SK-N-SH (cell line): ENCODE measurements at regions not wholly inside any gene's neighbourhood (a gene's known extent, or its start where the extent isn't known, plus 50 kb on each side); places are given as distances from the start of the nearest gene placed in this dataset.
"Not testable (repeated sequence)": the region's sequence is repeated elsewhere in the genome, so short reads cannot be mapped to it uniquely, and the experiment has no call there.

Experiments used
- CTCF ChIA-PET: fragments of 300-600, 350-600 bp; formaldehyde crosslinking; extraction: SDS; loops from one replicate; lab custom pipeline; 2021; lab: Yijun Ruan, JAX
- POLR2A ChIA-PET: fragments of 350-600 bp; sonication (Branson Sonifier 250); formaldehyde crosslinking; extraction: SDS; loops from one replicate; lab custom pipeline; 2020; ENCODE audit warnings: antibody characterized with exemption, inconsistent platforms; lab: Yijun Ruan, JAX
- DNase-seq: peaks from one replicate; pipeline ENCODE4 v3.0.0; 2012
- H2AFZ ChIP-seq: fragments of 200-600 bp; sonication (generic); 2 replicates; pipeline ENCODE4 v1.8.1; 2016; ENCODE audit warnings: antibody characterized with exemption, mild to moderate bottlenecking, low read depth
- H3F3A ChIP-seq: fragments of 200-600 bp; sonication (generic); replicated peaks from 2 replicates; pipeline ENCODE3; 2016; ENCODE audit warnings: antibody characterized with exemption, mild to moderate bottlenecking; ENCODE audit not compliant: insufficient read depth
- H3K27ac ChIP-seq, 2 experiments: fragments of 200-500 bp in 1 of 2; fragments of 200-600 bp in 1 of 2; sonication (Bioruptor generic) in 1 of 2; sonication (generic), shearing (Covaris generic) in 1 of 2; 2 replicates each; pipeline versions ENCODE4 v1.5.1 to v1.6.1; 2014 to 2016; ENCODE audit warnings: low read depth in 2 of 2, inconsistent platforms in 1 of 2, low read length in 1 of 2, mild to moderate bottlenecking in 1 of 2, mixed read lengths in 1 of 2
- H3K27me3 ChIP-seq: fragments of 200-600 bp; sonication (generic), shearing (Covaris generic); 2 replicates; pipeline ENCODE4 v1.6.1; 2016; ENCODE audit warnings: mixed run types; ENCODE audit not compliant: insufficient read depth
- H3K36me3 ChIP-seq, 2 experiments: fragments of 200-500 bp in 1 of 2; fragments of 200-600 bp in 1 of 2; sonication (Bioruptor generic) in 1 of 2; sonication (generic) in 1 of 2; replicated peaks in 1 of 2; 2 replicates each; pipeline versions ENCODE3 to v1.5.1; 2014 to 2016; ENCODE audit warnings: low read length in 1 of 2, mild to moderate bottlenecking in 1 of 2; ENCODE audit not compliant: insufficient read depth in 2 of 2, control insufficient read depth in 1 of 2
- H3K4me1 ChIP-seq, 2 experiments: fragments of 200-500 bp in 1 of 2; fragments of 200-600 bp in 1 of 2; sonication (Bioruptor generic) in 1 of 2; sonication (generic), shearing (Covaris generic) in 1 of 2; 2 replicates each; pipeline versions ENCODE4 v1.5.1 to v1.6.1; 2014 to 2016; ENCODE audit warnings: low read depth in 1 of 2, low read length in 1 of 2, mixed run types in 1 of 2; ENCODE audit not compliant: insufficient read depth in 2 of 2, control insufficient read depth in 1 of 2
- H3K4me2 ChIP-seq: fragments of 200-600 bp; sonication (generic), shearing (Covaris generic); 2 replicates; pipeline ENCODE4 v1.6.1; 2017; ENCODE audit warnings: mixed run types
- H3K4me3 ChIP-seq, 2 experiments: fragments of 200-500 bp in 1 of 2; fragments of 200-600 bp in 1 of 2; sonication (Bioruptor generic) in 1 of 2; sonication (generic), shearing (Covaris generic) in 1 of 2; 2 replicates each; pipeline versions ENCODE4 v1.5.1 to v1.8.1; 2014 to 2016; ENCODE audit warnings: low read depth in 2 of 2, inconsistent platforms in 1 of 2, low read length in 1 of 2, mild to moderate bottlenecking in 1 of 2, mixed read lengths in 1 of 2, moderate library complexity in 1 of 2
- H3K79me2 ChIP-seq: fragments of 200-600 bp; sonication (generic); 2 replicates; pipeline ENCODE4 v1.8.1; 2017; ENCODE audit warnings: mild to moderate bottlenecking; ENCODE audit not compliant: insufficient read depth
- H3K9ac ChIP-seq: fragments of 200-600 bp; sonication (generic); 2 replicates; pipeline ENCODE4 v1.6.1; 2017; ENCODE audit warnings: mixed run types
- H3K9me2 ChIP-seq: fragments of 200-600 bp; sonication (generic); 2 replicates; pipeline ENCODE4 v1.6.1; 2017; ENCODE audit warnings: mixed run types
- H3K9me3 ChIP-seq: fragments of 200-600 bp; sonication (generic); 2 replicates; pipeline ENCODE4 v1.6.1; 2017; ENCODE audit warnings: mixed run types, mild to moderate bottlenecking, moderate library complexity
- H4K20me1 ChIP-seq: fragments of 200-600 bp; sonication (generic); 2 replicates; pipeline ENCODE4 v1.6.1; 2017; ENCODE audit warnings: mild to moderate bottlenecking, mixed run types; ENCODE audit not compliant: insufficient read depth
- WGBS: methylation state at CpG from one replicate; pipeline ENCODE4 v1.1.6; 2017; ENCODE audit warnings: low lambda C conversion rate; 5-methylcytosine and 5-hydroxymethylcytosine counted together

- H3K79me2 ChIP-seq, H3K4me2 ChIP-seq, CTCF ChIA-PET, POLR2A ChIA-PET, H3K27ac ChIP-seq, H4K20me1 ChIP-seq, H3K9ac ChIP-seq, H3K9me2 ChIP-seq, H3K4me3 ChIP-seq, H3F3A ChIP-seq, H2AFZ ChIP-seq, H3K36me3 ChIP-seq, H3K4me1 ChIP-seq, DNase-seq, H3K9me3 ChIP-seq, H3K27me3 ChIP-seq: not testable (repeated sequence)
- 4% methylated on average over 3 of the region's 5 CpGs for WGBS
Observed at GRCh38 chr9:67102506-67103276, 110.3 kb upstream of the SPATA31A3 start.

GRCh38 chr9:67091104-67091503 lies 98.8 kb upstream of the SPATA31A3 start:
- H3K9me3 ChIP-seq, H3K79me2 ChIP-seq, H3K27me3 ChIP-seq, H3K4me2 ChIP-seq, H3F3A ChIP-seq, H3K27ac ChIP-seq, DNase-seq, H3K4me1 ChIP-seq, H2AFZ ChIP-seq, H3K9ac ChIP-seq, H3K4me3 ChIP-seq, H3K9me2 ChIP-seq, POLR2A ChIA-PET, H4K20me1 ChIP-seq, CTCF ChIA-PET, H3K36me3 ChIP-seq: not testable (repeated sequence)
- WGBS = 10% methylated on average over 7 of the region's 8 CpGs

- H3K9ac ChIP-seq, H3K79me2 ChIP-seq, H3K9me3 ChIP-seq, H3K36me3 ChIP-seq, H3K4me3 ChIP-seq, H3K27ac ChIP-seq, H3K9me2 ChIP-seq, H2AFZ ChIP-seq, H3K4me1 ChIP-seq, DNase-seq, H3K27me3 ChIP-seq, H3F3A ChIP-seq, H4K20me1 ChIP-seq, POLR2A ChIA-PET, H3K4me2 ChIP-seq, CTCF ChIA-PET: not testable (repeated sequence)
- WGBS = 14% methylated on average over 1 of the region's 1 CpG
Observed at GRCh38 chr9:67086862-67087261, 94.5 kb upstream of the SPATA31A3 start.

- H3K9me3 ChIP-seq, H3K4me1 ChIP-seq, H3K36me3 ChIP-seq, H3K79me2 ChIP-seq, CTCF ChIA-PET, H3K4me2 ChIP-seq, H3K27ac ChIP-seq, DNase-seq, POLR2A ChIA-PET, H3K9me2 ChIP-seq, H3K4me3 ChIP-seq, H3F3A ChIP-seq, H3K9ac ChIP-seq, H4K20me1 ChIP-seq, H2AFZ ChIP-seq, H3K27me3 ChIP-seq: not testable (repeated sequence)
- WGBS = 13% methylated on average over 5 of the region's 5 CpGs
Observed at GRCh38 chr9:67066140-67066539, 73.8 kb upstream of the SPATA31A3 start.

GRCh38 chr9:67058898-67059715 lies 66.8 kb upstream of the SPATA31A3 start:
- H3K36me3 ChIP-seq, H3K4me2 ChIP-seq, H3K4me1 ChIP-seq, H3K9ac ChIP-seq, H3K79me2 ChIP-seq, H4K20me1 ChIP-seq, CTCF ChIA-PET, H3F3A ChIP-seq, H3K27ac ChIP-seq, H3K4me3 ChIP-seq, H3K9me3 ChIP-seq, H3K9me2 ChIP-seq, H3K27me3 ChIP-seq, POLR2A ChIA-PET, H2AFZ ChIP-seq, DNase-seq: not testable (repeated sequence)
- WGBS = 10% methylated on average over 2 of the region's 78 CpGs
